Neutrophil (primary cell): ENCODE measurements at regions not wholly inside any gene's neighbourhood (a gene's known extent, or its start where the extent isn't known, plus 50 kb on each side); places are given as distances from the start of the nearest gene placed in this dataset.

Experiments used
- H3K27ac ChIP-seq: fragments of 200-600 bp; sonication (generic); 2 replicates; pipeline ENCODE4 v1.5.1; 2016; ENCODE audit warnings: mild to moderate bottlenecking, moderate library complexity
- H3K27me3 ChIP-seq: fragments of 200-600 bp; sonication (generic); 2 replicates; pipeline ENCODE4 v1.6.0; 2016; ENCODE audit warnings: mild to moderate bottlenecking
- H3K36me3 ChIP-seq: fragments of 200-600 bp; sonication (generic); 2 replicates; pipeline ENCODE4 v1.5.1; 2017
- H3K4me1 ChIP-seq, 2 experiments: fragments of 200-600 bp in 1 of 2; sonication (generic) in 1 of 2; 1 replicate in 1 of 2; 2 replicates in 1 of 2; pipeline versions ENCODE4 v1.5.1 to v1.6.1; 2013 to 2016; ENCODE audit warnings: low read depth in 1 of 2, low read length in 1 of 2, mild to moderate bottlenecking in 1 of 2, moderate library complexity in 1 of 2; ENCODE audit not compliant: control insufficient read depth in 1 of 2, insufficient read depth in 1 of 2
- H3K4me3 ChIP-seq, 2 experiments: fragments of 200-600 bp in 1 of 2; sonication (generic) in 1 of 2; 1 replicate in 1 of 2; 2 replicates in 1 of 2; pipeline ENCODE4 v1.5.1; 2013 to 2016; ENCODE audit warnings: low read depth in 1 of 2, low read length in 1 of 2, mild to moderate bottlenecking in 1 of 2, moderate library complexity in 1 of 2
- H3K9me3 ChIP-seq: fragments of 200-600 bp; sonication (generic); 2 replicates; pipeline ENCODE4 v1.5.1; 2016
- CTCF ChIP-seq: fragments of 200-600 bp; sonication (generic); IDR thresholded peaks from 2 replicates; pipeline ENCODE4 v1.5.1; 2016; ENCODE audit warnings: antibody characterized with exemption

- Histone ChIP-seq H3K4me3 (no peak overlapping the region), H3K4me1 (no peaks in the 10 kb centered on the region), H3K36me3 (no peaks in the 10 kb centered on the region), H3K27me3 (no peaks in the 10 kb centered on the region), H3K9me3 (no peaks in the 10 kb centered on the region), H3K27ac (no peak overlapping the region)
- TF ChIP-seq CTCF: no peak
Observed at GRCh38 chr18:41372046-41372665, 582.9 kb upstream of the PIK3C3 start.

GRCh38 chr18:41371156-41372045 is 583.6 kb upstream of the PIK3C3 start:
- Histone ChIP-seq H3K9me3 (no peaks in the 10 kb centered on the region), H3K4me3 (no peak overlapping the region), H3K4me1 (no peaks in the 10 kb centered on the region), H3K36me3 (no peaks in the 10 kb centered on the region), H3K27me3 (no peaks in the 10 kb centered on the region), H3K27ac (no peak overlapping the region)
- no peak for TF ChIP-seq CTCF

GRCh38 chr18:41370740-41371139 is 584.3 kb upstream of the PIK3C3 start:
- Histone ChIP-seq H3K4me1 (no peaks in the 10 kb centered on the region), H3K36me3 (no peaks in the 10 kb centered on the region), H3K27ac (no peak overlapping the region), H3K9me3 (no peaks in the 10 kb centered on the region), H3K4me3 (no peak overlapping the region), H3K27me3 (no peaks in the 10 kb centered on the region)
- TF ChIP-seq CTCF: no peak

GRCh38 chr18:41357708-41358107 is 597.3 kb upstream of the PIK3C3 start:
- no peaks in the 10 kb centered on the region for H3K27me3 ChIP-seq

More at GRCh38 chr18:41357708-41358107, 597.3 kb upstream of the PIK3C3 start:
- no peaks in the 10 kb centered on the region for H3K9me3 ChIP-seq
- H3K4me3 ChIP-seq: no peak overlapping the region
- H3K27ac ChIP-seq: no peak overlapping the region
- H3K36me3 ChIP-seq: no peaks in the 10 kb centered on the region
- no peaks in the 10 kb centered on the region for H3K4me1 ChIP-seq
- TF ChIP-seq CTCF: no peak
